Spleen (tissue), 7 donors: ENCODE measurements at regions not wholly inside any gene's neighbourhood (a gene's known extent, or its start where the extent isn't known, plus 50 kb on each side); places are given as distances from the start of the nearest gene placed in this dataset.

Experiments used
- CTCF ChIP-seq, 11 experiments: fragments of 200-600 bp in 7 of 11; fragments of 450-650 bp in 4 of 11; sonication (generic) in 4 of 11; IDR thresholded peaks in 8 of 11; conservative IDR thresholded peaks in 3 of 11; 1 replicate in 7 of 11; 2 replicates in 4 of 11; pipeline versions ENCODE4 v1.4.0 to v1.8.0; 2016 to 2021; ENCODE audit warnings: antibody characterized with exemption in 11 of 11, inconsistent platforms in 4 of 11, mild to moderate bottlenecking in 1 of 11
- POLR2AphosphoS5 ChIP-seq, 3 donors: sonication (generic); formaldehyde crosslinking; IDR thresholded peaks; one replicate each; pipeline ENCODE4 v1.5.1; 2017; ENCODE audit warnings: antibody characterized with exemption in 3 of 3
- donor health status: DM: no; HTN: no; CAD: no; lungs with moderate emphysema.
- donor health status: DM: no; HTN: no; CAD: no.
- donor health status: DM: no; HTN: no; CAD: no.

- no peak for TF ChIP-seq CTCF (IDR thresholded peaks at IDR 0.05 in 8 of 11, conservative IDR thresholded peaks at IDR 0.05 in 3 of 11)
- TF ChIP-seq POLR2AphosphoS5 (IDR thresholded peaks at IDR 0.05): no peak
Measured at GRCh38 chr12:43090981-43091380, 461.0 kb downstream of the ADAMTS20 start.
